K562 (cell line): ENCODE measurements at regions not wholly inside any gene's neighbourhood (a gene's known extent, or its start where the extent isn't known, plus 50 kb on each side); places are given as distances from the start of the nearest gene placed in this dataset.

ENCODE experiments used
- ATAC-seq: fragments of 200-7000 bp; cut with Tn5 transposase; 3 replicates; pipeline ENCODE4 v1.9.1; 2020; ENCODE audit warnings: moderate library complexity
- BruUV-seq: library from RNA; stranded (reverse); fragments of 400-500 nt; replicated peaks from 2 replicates; lab custom pipeline; 2021; lab: Mats Ljungman, UMichigan
- CTCF ChIA-PET: fragments of 300-600 bp; formaldehyde crosslinking; extraction: SDS; loops from one replicate; lab custom pipeline; 2021; ENCODE audit warnings: low intra/inter-chr PET ratio; lab: Yijun Ruan, JAX
- POLR2A ChIA-PET: fragments of 300-600, 350-650 bp; sonication (Branson Sonifier 250); formaldehyde crosslinking; extraction: SDS; loops from one replicate; lab custom pipeline; 2021; ENCODE audit warnings: antibody characterized with exemption, inconsistent platforms; lab: Yijun Ruan, JAX
- DNase-seq, 4 experiments: peaks; one replicate each; pipeline versions ENCODE4 v3.0.0 to v3.0.0-alpha.2; 2011 to 2018; ENCODE audit warnings: low spot score in 3 of 4, mixed read lengths in 3 of 4; ENCODE audit errors: extremely low read depth in 1 of 4
- FAIRE-seq: peaks from 2 replicates; lab custom pipeline; 2011; peaks lifted over from hg19 to GRCh38; lab: Jason Lieb, UNC
- H2AFZ ChIP-seq: 2 replicates; pipeline ENCODE4 v1.6.0; 2011; ENCODE audit warnings: low read depth, low read length, control low read depth, inconsistent platforms
- H3K27ac ChIP-seq: fragments of 200-600 bp; 3 replicates; pipeline ENCODE4 v1.8.0; 2011; ENCODE audit warnings: low read depth, mild to moderate bottlenecking, control low read depth, inconsistent platforms, low read length, moderate library complexity, mixed read lengths; ENCODE audit errors: extremely low read depth
- H3K27me3 ChIP-seq, 2 experiments: fragments of 300-600 bp in 1 of 2; 2 replicates in 1 of 2; 3 replicates in 1 of 2; pipeline versions ENCODE4 v1.6.0 to v1.8.0; 2011; ENCODE audit warnings: inconsistent platforms in 2 of 2, low read length in 2 of 2, mild to moderate bottlenecking in 1 of 2, mixed read lengths in 1 of 2, moderate library complexity in 1 of 2; ENCODE audit not compliant: control insufficient read depth in 2 of 2, insufficient read depth in 2 of 2
- H3K36me3 ChIP-seq: fragments of 300-600 bp; 3 replicates; pipeline ENCODE4 v1.8.0; 2011; ENCODE audit warnings: mild to moderate bottlenecking, low read length, inconsistent platforms; ENCODE audit not compliant: control insufficient read depth, insufficient read depth
- H3K4me1 ChIP-seq, 2 experiments: fragments of 200-600 bp in 1 of 2; replicated peaks in 1 of 2; 2 replicates in 1 of 2; 3 replicates in 1 of 2; pipeline versions ENCODE4 v1.5.1 to v1.8.0; 2011; ENCODE audit warnings: inconsistent platforms in 2 of 2, low read length in 2 of 2, mild to moderate bottlenecking in 1 of 2, mixed read lengths in 1 of 2, moderate library complexity in 1 of 2; ENCODE audit not compliant: control insufficient read depth in 2 of 2, insufficient read depth in 2 of 2
- H3K4me2 ChIP-seq: 2 replicates; pipeline ENCODE4 v1.6.1; 2011; ENCODE audit warnings: low read length, control low read depth, inconsistent platforms, mixed read lengths; ENCODE audit not compliant: insufficient read depth
- H3K4me3 ChIP-seq: fragments of 200-600 bp; sonication (generic), shearing (Covaris generic); 2 replicates; pipeline ENCODE4 v1.5.1; 2016; ENCODE audit warnings: control low read depth, inconsistent platforms
- H3K79me2 ChIP-seq: fragments of 200-600 bp; 3 replicates; pipeline ENCODE4 v1.8.0; 2011; ENCODE audit warnings: low read length, inconsistent platforms; ENCODE audit not compliant: control insufficient read depth, insufficient read depth
- H3K9ac ChIP-seq, 2 experiments: 2 replicates each; pipeline versions ENCODE4 v1.6.0 to v1.6.1; 2011; ENCODE audit warnings: low read depth in 2 of 2, low read length in 2 of 2, control low read depth in 1 of 2, inconsistent platforms in 1 of 2, mild to moderate bottlenecking in 1 of 2, mixed read lengths in 1 of 2; ENCODE audit not compliant: insufficient read depth in 1 of 2
- H3K9me1 ChIP-seq: one replicate; pipeline ENCODE4 v1.6.0; 2011; ENCODE audit warnings: inconsistent platforms, mild to moderate bottlenecking, low read length, moderate library complexity; ENCODE audit not compliant: control insufficient read depth, insufficient read depth
- H3K9me3 ChIP-seq: replicated peaks from 2 replicates; pipeline ENCODE4 v1.5.1; 2011; ENCODE audit warnings: low read depth, low read length, inconsistent platforms; ENCODE audit not compliant: control insufficient read depth, insufficient read depth
- H4K20me1 ChIP-seq: replicated peaks from 2 replicates; pipeline ENCODE4 v1.6.1; 2011; ENCODE audit warnings: low read length, inconsistent platforms, mixed read lengths; ENCODE audit not compliant: control insufficient read depth, insufficient read depth
- E2F3 ChIP-seq: fragments of 250-450 bp; sonication (Bioruptor Pico); IDR thresholded peaks from 2 replicates; pipeline ENCODE4 v1.4.0; 2020; ENCODE audit warnings: mild to moderate bottlenecking
- E2F6 ChIP-seq, 2 experiments: IDR thresholded peaks; 2 replicates each; pipeline ENCODE4 v1.6.1; 2011; ENCODE audit warnings: borderline replicate concordance in 1 of 2, control low read depth in 1 of 2, low read depth in 1 of 2, low read length in 1 of 2, mild to moderate bottlenecking in 1 of 2, mixed read lengths in 1 of 2, moderate library complexity in 1 of 2; ENCODE audit not compliant: insufficient read depth in 1 of 2, insufficient read length in 1 of 2, poor library complexity in 1 of 2, severe bottlenecking in 1 of 2; ENCODE audit errors: extremely low read depth in 1 of 2
- KDM1A ChIP-seq, 2 experiments: fragments of 450-650 bp; IDR thresholded peaks; 2 replicates each; pipeline ENCODE4 v1.6.1; 2016; ENCODE audit warnings: mild to moderate bottlenecking in 2 of 2
- RBM14 ChIP-seq: fragments of 200-400 bp; formaldehyde crosslinking; IDR thresholded peaks from 2 replicates; pipeline ENCODE4 v1.6.1; 2018; ENCODE audit warnings: low read depth, mild to moderate bottlenecking, low read length, moderate library complexity, borderline replicate concordance; ENCODE audit not compliant: insufficient read depth
- SMAD3 ChIP-seq: fragments of 450-650 bp; formaldehyde crosslinking; conservative IDR thresholded peaks from 2 replicates; pipeline ENCODE4 v1.4.0; 2020; ENCODE audit warnings: mild to moderate bottlenecking
- USF1 ChIP-seq: sonication (generic); formaldehyde crosslinking; IDR thresholded peaks from 2 replicates; pipeline ENCODE4 v1.9.0; 2022; ENCODE audit warnings: mild to moderate bottlenecking, missing genetic modification reagents
- USF2 ChIP-seq: sonication (generic); formaldehyde crosslinking; IDR thresholded peaks from 2 replicates; pipeline ENCODE4 v1.5.0; 2020; ENCODE audit warnings: missing genetic modification reagents
- YBX1 ChIP-seq: fragments of 450-650 bp; IDR thresholded peaks from 2 replicates; pipeline ENCODE4 v1.7.1; 2016; ENCODE audit warnings: mild to moderate bottlenecking
- ZNF3 ChIP-seq: fragments of 250-450 bp; sonication (Bioruptor Pico); IDR thresholded peaks from 2 replicates; pipeline ENCODE4 v1.5.0; 2021; ENCODE audit warnings: mild to moderate bottlenecking, moderate library complexity
- ZNF780A ChIP-seq: fragments of 250-450 bp; sonication (Bioruptor Pico); IDR thresholded peaks from 2 replicates; pipeline ENCODE4 v1.5.0; 2021; ENCODE audit warnings: mild to moderate bottlenecking
- WGBS: fragments of 100-300 bp; shearing (Covaris generic); methylation state at CpG from one replicate; pipeline ENCODE4 v1.1.6; 2016; ENCODE audit warnings: low coverage, mixed read lengths; ENCODE audit not compliant: insufficient coverage; ENCODE audit errors: missing lambda C conversion rate; 5-methylcytosine and 5-hydroxymethylcytosine counted together
- in situ Hi-C: fragments of 300-500 bp; cut with MboI; formaldehyde crosslinking; loops from 4 replicates; pipeline ENCODE4 v1.15.0; 2018; ENCODE audit warnings: inconsistent platforms, mixed read lengths
- intact Hi-C: fragments of 100-400 bp; cut with micrococcal nuclease; formaldehyde crosslinking; loops from 2 replicates; pipeline ENCODE4 v1.14.2; 2022
- TF ChIP-seq, protein P1 (sequence below): fragments of 200-800 bp; sonication (Bioruptor generic); IDR thresholded peaks from 2 replicates; pipeline ENCODE4 v1.6.1; 2017; ENCODE audit warnings: missing genetic modification characterization, missing compliant biosample characterization
- TF ChIP-seq, protein P2 (sequence below): fragments of 450-650 bp; formaldehyde crosslinking; conservative IDR thresholded peaks from 2 replicates; pipeline ENCODE4 v1.4.0; 2022; ENCODE audit warnings: mild to moderate bottlenecking, missing genetic modification characterization
- TF ChIP-seq, protein P3 (sequence below): fragments of 250-450 bp; sonication (Bioruptor Pico); IDR thresholded peaks from 2 replicates; pipeline ENCODE4 v1.4.0; 2020; ENCODE audit warnings: mild to moderate bottlenecking

DNA sequence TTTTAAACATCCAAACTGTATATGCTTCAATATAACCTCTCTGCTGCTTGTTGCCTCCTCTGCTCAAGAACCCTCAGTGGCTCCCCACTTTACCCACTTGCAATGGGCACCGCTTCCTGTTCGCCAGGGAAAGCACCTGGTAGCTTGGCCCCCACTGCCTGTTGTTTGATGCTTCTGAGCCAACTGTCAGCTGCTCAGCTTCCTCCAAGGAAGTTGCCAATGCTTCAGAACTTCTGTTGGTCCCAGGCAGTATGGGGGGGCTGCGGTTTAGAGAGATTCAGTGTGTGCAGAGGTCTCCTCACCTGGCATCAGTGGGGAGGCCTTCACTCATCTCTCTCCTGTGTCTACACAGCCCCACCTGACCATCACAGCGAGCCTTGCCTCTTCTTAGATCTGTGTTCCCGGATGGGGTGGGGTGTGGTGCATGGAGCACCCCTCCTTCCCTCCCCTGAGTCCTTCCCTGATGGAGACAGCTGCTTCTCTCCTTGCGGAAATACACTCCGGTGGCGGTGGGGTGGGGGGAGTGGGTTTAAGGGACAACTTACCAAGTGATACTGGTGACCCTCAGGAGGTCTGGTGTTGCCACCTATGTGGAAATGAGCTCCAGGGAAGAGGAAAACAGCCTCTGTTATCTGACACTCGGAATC, 308.1 kb downstream of the CDH26 start:
- ChIA-PET POLR2A (no interaction called here), CTCF (no interaction called here)
- no peak for DNase-seq
- intact Hi-C loops (no loop called here), in situ Hi-C loops (no loop called here)
- H3K9me1 ChIP-seq: no peaks in the 10 kb centered on the region
- no peak for FAIRE-seq
- H3K27me3 ChIP-seq: no peaks in the 10 kb centered on the region; a peak in 1 of 5 replicates
- no peak overlapping the region for H3K4me2 ChIP-seq
- 2% methylated on average over 6 of the region's 9 CpGs for WGBS
- no TSS peak for BruUV-seq
- no peaks in the 10 kb centered on the region for H3K9me3 ChIP-seq
- H3K4me3 ChIP-seq: no peak overlapping the region
- no peaks in the 10 kb centered on the region for H4K20me1 ChIP-seq
- no peaks in the 10 kb centered on the region for H3K36me3 ChIP-seq
- H3K4me1 ChIP-seq: no peaks in the 10 kb centered on the region; a peak in 1 of 5 replicates
- H3K9ac ChIP-seq: no peak overlapping the region
- no peak overlapping the region for H2AFZ ChIP-seq
- no peak for ATAC-seq
- H3K27ac ChIP-seq: no peak overlapping the region
- no peaks in the 10 kb centered on the region for H3K79me2 ChIP-seq
- TF ChIP-seq E2F6 (IDR thresholded peaks at IDR 0.05; ENCODE audit: borderline replicate concordance in 1 of 2, extremely low read depth in 1 of 2, insufficient read depth in 1 of 2, insufficient read length in 1 of 2, low read depth in 1 of 2, low read length in 1 of 2, poor library complexity in 1 of 2, severe bottlenecking in 1 of 2) (no peak), YBX1 (no peak), USF1 (CRISPR knock-in tag) (no peak), SMAD3 (CRISPR knock-in tag) (no peak), USF2 (CRISPR knock-in tag) (no peak), ZNF780A (CRISPR knock-in tag) (no peak), KDM1A (IDR thresholded peaks at IDR 0.05) (no peak), E2F3 (CRISPR knock-in tag) (no peak), RBM14 (no peak), ZNF3 (CRISPR knock-in tag) (no peak)
- TF ChIP-seq, protein P1, sequence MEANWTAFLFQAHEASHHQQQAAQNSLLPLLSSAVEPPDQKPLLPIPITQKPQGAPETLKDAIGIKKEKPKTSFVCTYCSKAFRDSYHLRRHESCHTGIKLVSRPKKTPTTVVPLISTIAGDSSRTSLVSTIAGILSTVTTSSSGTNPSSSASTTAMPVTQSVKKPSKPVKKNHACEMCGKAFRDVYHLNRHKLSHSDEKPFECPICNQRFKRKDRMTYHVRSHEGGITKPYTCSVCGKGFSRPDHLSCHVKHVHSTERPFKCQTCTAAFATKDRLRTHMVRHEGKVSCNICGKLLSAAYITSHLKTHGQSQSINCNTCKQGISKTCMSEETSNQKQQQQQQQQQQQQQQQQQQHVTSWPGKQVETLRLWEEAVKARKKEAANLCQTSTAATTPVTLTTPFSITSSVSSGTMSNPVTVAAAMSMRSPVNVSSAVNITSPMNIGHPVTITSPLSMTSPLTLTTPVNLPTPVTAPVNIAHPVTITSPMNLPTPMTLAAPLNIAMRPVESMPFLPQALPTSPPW: no peak
- TF ChIP-seq, protein P2, sequence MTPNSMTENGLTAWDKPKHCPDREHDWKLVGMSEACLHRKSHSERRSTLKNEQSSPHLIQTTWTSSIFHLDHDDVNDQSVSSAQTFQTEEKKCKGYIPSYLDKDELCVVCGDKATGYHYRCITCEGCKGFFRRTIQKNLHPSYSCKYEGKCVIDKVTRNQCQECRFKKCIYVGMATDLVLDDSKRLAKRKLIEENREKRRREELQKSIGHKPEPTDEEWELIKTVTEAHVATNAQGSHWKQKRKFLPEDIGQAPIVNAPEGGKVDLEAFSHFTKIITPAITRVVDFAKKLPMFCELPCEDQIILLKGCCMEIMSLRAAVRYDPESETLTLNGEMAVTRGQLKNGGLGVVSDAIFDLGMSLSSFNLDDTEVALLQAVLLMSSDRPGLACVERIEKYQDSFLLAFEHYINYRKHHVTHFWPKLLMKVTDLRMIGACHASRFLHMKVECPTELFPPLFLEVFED: no peak
- TF ChIP-seq, protein P3, sequence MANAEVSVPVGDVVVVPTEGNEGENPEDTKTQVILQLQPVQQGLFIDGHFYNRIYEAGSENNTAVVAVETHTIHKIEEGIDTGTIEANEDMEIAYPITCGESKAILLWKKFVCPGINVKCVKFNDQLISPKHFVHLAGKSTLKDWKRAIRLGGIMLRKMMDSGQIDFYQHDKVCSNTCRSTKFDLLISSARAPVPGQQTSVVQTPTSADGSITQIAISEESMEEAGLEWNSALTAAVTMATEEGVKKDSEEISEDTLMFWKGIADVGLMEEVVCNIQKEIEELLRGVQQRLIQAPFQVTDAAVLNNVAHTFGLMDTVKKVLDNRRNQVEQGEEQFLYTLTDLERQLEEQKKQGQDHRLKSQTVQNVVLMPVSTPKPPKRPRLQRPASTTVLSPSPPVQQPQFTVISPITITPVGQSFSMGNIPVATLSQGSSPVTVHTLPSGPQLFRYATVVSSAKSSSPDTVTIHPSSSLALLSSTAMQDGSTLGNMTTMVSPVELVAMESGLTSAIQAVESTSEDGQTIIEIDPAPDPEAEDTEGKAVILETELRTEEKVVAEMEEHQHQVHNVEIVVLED (CRISPR knock-in tag): no peak
